Stimulated activated CD8-positive, alpha-beta memory T cell treated with anti-CD3 and anti-CD28 coated beads, Interleukin-15, amount 100 ng/mL, for 48 hours (primary cell): ENCODE measurements at regions not wholly inside any gene's neighbourhood (a gene's known extent, or its start where the extent isn't known, plus 50 kb on each side); places are given as distances from the start of the nearest gene placed in this dataset.
"Not testable (repeated sequence)": the region's sequence is repeated elsewhere in the genome, so short reads cannot be mapped to it uniquely, and the experiment has no call there.

Source experiments
- DNase-seq, 2 donors: peaks; one replicate each; pipeline ENCODE4 v3.0.0-alpha.2; 2020; ENCODE audit warnings: low read depth in 2 of 2

DNA sequence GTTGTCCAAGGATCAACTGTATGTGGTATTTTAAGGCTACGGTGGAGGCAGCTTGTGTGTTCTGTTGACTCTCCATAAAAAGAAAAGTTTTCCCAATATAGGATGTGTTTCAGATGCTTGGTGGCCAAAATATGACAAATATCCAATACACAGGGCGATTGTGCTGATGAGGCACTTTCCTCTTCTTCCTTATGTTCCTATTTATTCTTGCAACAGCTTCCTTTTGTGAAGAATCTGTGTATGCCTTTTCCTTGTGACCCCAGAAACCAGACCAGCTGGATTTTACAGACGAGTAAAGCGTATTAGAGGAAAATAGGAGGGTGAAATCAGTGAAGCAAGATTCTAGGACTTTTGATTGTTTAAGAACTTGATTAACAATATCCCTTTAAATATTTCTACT lies 452.0 kb downstream of the DMAC1 start:
- DNase-seq, result no peak

DNA sequence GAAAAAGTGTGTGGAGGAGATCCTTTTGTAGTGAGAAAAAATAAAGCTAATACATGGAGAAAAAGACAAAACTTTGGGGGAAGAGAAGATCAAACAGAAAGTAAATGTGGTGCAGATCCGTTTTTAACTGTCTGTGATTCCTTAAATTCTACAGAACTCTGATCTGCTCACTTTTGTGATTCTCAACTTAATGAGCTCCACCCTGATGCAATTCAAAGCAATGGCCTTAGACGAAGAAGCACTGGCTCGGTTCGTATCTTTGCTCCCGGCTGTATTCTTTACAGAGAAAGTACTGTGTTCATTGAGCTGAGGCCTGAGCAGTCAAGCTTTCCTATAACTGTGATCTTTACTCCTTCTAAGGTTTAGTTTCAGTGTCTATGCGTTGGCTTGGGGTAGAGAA lies 453.4 kb downstream of the DMAC1 start:
- DNase-seq, result no peak

DNA sequence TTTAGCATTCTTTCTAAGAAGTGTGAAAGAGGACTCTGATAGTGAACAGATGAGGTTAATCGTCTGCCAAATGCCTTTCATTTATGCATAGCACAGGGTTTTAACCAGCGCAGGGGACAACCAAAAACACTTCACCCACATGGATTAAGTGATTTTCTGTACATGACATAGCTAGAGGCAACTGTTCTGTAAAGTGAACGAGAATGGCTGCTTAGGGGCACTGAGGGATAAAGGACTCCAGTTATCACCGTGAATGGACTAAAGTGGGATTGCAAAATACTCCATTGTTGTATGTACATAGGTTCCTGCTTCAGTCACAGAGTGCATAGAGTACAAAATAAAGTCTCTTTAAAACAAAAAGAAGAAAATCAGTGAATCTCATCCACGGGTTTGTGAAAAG lies 456.8 kb downstream of the DMAC1 start:
- DNase-seq, result no peak

GRCh38 chr9:7342229-7342628 lies 457.3 kb downstream of the DMAC1 start:
- DNase-seq, result no peak

DNA sequence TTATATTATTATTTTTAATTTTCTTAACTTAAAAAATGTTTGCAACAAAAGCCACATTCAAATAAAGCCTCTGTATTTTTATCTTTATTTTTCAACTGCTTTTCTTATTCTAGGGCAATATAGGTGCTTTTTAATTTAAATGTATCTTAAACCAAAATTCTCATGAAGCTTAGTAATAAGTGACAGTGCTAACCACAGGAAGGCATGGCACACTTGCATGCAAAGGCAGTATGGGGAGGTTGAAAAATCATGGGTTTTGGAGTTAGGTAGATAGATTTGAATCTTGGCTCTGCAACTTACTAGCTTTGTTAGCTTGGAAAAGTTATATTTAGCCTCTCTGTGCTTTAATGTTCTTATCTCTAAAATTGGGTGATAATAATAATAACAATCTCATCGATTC lies 458.0 kb downstream of the DMAC1 start:
- no peak for DNase-seq

DNA sequence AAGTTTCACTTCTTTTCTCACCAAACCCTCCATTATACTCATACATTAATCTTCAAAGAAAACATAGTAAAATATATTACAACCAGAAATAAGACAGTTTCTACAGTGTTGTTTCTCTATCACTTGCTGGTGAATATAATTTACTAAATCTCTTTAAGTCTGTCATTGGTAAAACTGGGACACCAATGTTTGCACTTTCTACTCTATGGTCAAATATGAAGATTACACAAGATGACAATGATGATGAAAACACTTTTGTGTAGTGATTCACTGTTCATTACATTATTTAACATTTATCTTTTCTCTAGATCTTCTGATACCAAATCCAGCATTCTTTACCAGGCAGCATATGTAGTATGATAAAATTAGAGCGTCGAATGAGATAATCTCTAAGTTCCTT lies 459.1 kb downstream of the DMAC1 start:
- DNase-seq, result no peak

DNA sequence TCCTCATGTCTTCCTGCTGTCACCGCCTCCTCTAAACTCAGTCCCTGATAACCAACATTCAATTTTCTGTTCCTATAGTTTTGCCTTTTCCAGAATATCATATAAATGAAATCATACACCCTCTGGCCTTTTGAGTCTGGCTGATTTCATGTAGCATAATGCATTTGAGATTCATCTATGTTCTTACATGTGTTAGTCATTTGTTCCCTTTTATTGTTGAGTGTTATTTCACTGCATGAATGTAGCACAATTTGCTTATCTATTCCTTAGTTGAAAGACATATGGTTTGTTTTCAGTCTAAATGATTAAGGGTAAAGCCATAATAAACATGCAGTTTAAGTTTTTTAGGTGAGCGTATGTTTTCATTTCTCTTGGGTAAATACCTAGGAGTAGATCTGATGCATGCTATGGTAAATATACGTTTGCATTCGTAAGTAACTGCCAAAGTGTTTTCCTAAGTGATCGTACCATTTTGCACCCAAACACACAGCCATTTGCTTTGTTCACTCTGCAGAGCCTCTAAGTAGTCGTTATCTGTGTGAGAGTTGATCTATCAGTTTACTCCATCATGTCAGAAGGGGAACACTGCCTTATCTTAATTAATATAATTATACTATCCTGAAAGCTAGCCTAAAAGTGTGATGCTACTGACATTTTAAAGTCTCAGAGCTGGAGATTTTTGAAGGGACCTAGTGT lies 460.8 kb downstream of the DMAC1 start:
- DNase-seq, result no peak

GRCh38 chr9:7336356-7337065 lies 463.1 kb downstream of the DMAC1 start:
- DNase-seq, result no peak

DNA sequence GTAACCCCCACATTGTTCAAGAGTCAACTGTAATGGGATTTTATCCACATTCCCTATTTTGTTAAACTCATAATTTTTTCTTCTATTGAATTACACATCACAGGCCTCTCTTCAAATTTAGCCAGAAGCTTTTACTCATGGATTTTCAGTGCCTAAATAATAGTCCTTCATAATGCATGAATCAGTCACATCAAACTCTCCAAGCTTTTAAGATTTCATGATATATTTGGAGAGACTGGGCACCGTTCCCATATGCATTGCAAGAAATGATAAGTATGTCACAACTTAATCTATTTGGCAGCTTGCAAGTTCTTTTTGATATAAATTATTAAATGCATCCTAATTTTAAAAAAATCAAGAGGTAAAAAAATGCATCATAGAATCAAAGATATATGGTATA lies 465.9 kb downstream of the DMAC1 start:
- no peak for DNase-seq

- no peak for DNase-seq
Measured at GRCh38 chr9:7332780-7333179, 466.8 kb downstream of the DMAC1 start.

GRCh38 chr9:7328453-7328852 lies 471.1 kb downstream of the DMAC1 start:
- no peak for DNase-seq

- DNase-seq, result no peak
Measured at GRCh38 chr9:7325995-7326394, 473.6 kb downstream of the DMAC1 start.

DNA sequence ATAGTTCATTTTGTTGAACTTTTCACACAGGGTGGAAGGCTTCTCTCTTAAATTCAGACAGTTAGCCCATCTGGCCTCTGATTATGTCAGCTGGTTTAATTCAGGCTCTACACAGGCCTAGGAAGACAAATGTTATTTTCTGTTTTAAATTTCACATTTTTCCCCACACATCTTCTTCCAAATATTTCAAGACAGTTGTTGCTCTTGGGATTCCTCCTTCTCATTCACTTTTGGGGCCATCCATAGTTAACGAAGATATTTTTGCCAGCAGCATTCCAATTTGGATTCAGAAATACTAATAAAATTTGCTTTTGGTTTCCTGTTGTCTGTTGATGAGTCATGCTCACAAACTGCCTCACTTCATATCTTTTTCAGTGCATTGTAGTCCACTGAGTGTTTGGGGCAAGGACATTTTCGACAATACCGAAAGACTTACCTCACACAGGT lies 475.4 kb downstream of the DMAC1 start:
- DNase-seq, result no peak

GRCh38 chr9:7320841-7321240 lies 478.7 kb downstream of the DMAC1 start:
- DNase-seq, result no peak

DNA sequence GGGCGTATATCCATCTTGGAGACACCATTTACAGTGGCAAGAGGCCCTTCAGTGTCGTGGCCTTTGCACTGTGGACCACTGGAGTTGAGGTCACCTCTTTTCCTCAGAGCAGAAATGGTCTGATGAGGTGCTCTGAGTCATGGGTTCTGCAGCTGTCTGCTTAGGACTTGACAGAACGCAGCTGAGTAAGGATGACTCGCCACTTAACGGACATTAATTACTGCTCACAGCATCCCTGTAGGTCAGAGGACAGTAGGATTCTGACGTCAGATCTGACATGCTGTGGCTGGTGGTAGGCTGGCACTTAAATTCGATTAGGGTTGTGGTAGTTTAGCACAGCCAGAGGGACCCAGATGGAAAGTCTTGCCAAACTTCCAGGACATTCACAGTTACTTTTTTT lies 479.4 kb downstream of the DMAC1 start:
- no peak for DNase-seq

GRCh38 chr9:7318920-7319319 lies 480.7 kb downstream of the DMAC1 start:
- DNase-seq, result no peak

GRCh38 chr9:7316967-7317366 lies 482.6 kb downstream of the DMAC1 start:
- no peak for DNase-seq

GRCh38 chr9:7316166-7316795 lies 483.3 kb downstream of the DMAC1 start:
- DNase-seq, result no peak

DNA sequence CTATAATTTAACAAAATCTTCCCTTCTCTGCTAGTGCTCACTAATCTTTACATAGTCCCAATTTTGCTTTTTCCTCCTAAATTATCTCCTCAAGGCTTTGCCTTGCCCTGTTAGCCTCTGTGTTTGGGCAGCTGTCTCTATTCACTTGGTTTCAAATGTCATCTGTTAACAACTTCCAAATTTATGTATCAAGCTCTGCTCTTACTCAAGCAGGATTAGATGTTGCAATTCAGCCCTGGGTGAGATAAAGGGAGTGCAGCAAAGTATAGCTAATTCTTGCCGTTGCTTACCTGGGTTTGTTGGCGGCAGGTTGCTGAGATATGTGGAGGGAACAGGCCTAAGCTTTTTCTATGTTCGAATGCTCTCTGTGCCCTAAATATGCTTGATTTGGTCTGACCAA lies 483.8 kb downstream of the DMAC1 start:
- no peak for DNase-seq

DNA sequence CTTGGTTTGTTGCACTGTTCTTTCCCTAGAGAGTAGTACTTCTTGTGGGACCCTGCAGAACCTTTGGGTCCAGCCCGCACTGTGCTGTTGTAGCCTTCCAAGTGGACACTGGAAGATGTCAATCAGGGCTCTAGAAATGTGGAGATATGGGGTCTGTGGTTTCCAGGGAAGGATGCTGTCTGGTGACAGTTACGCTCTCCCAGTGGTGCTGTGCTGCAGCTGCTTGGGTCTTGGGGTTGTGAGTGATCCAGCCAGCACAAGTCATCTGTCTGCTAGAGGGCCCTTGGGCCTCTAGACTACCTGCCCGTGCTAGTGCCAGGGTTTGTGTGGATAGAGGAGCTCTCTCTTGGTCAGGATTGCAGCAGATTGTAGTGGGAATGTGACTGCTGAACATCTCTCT lies 484.5 kb downstream of the DMAC1 start:
- DNase-seq, result no peak

GRCh38 chr9:7313389-7313788 lies 486.2 kb downstream of the DMAC1 start:
- no peak for DNase-seq

DNA sequence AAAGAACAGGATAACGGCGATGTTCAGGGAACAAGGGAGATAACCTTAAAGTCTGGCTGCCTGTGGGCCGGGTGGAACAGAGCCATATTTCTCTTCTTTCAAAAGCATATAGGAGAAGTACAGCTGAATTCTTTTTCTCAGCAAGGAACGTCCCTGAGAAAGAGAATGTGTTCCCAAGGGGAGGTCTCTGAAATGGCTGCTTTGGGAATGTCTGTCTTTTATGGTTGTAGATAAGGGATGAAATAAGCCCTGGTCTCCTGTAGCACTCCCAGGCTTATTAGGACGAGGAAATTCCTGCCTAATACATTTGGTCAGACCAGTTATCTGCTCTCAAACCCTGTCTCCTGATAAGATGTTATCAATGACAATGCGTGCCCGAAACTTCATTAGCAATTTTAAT lies 490.5 kb downstream of the DMAC1 start:
- DNase-seq, result not testable (repeated sequence)

GRCh38 chr9:7305677-7306076 lies 493.9 kb downstream of the DMAC1 start:
- DNase-seq, result no peak
